GM18861 (cell line): ENCODE measurements at regions not wholly inside any gene's neighbourhood (a gene's known extent, or its start where the extent isn't known, plus 50 kb on each side); places are given as distances from the start of the nearest gene placed in this dataset.
"Not testable (repeated sequence)": the region's sequence is repeated elsewhere in the genome, so short reads cannot be mapped to it uniquely, and the experiment has no call there.

Source experiments
- ATAC-seq: cut with Tn5 transposase; IDR thresholded peaks from one replicate; pipeline ENCODE4 v1.9.1; 2021; ENCODE audit not compliant: unreplicated experiment

GRCh38 chr2:103167599-103167998 lies 405.8 kb downstream of the TMEM182 start:
- no peak for ATAC-seq

- no peak for ATAC-seq
Observed at GRCh38 chr2:103169861-103170260, 408.0 kb downstream of the TMEM182 start.

GRCh38 chr2:103172821-103173220 lies 411.0 kb downstream of the TMEM182 start:
- ATAC-seq, result no peak

GRCh38 chr2:103174711-103175110 lies 412.9 kb downstream of the TMEM182 start:
- no peak for ATAC-seq

- ATAC-seq, result no peak
Observed at GRCh38 chr2:103176294-103176915, 414.6 kb downstream of the TMEM182 start.

GRCh38 chr2:103179798-103180197 lies 418.0 kb downstream of the TMEM182 start:
- no peak for ATAC-seq

GRCh38 chr2:103183061-103183460 lies 421.2 kb downstream of the TMEM182 start:
- ATAC-seq, result no peak

- ATAC-seq, result no peak
Observed at GRCh38 chr2:103196802-103197201, 435.0 kb downstream of the TMEM182 start.

- not testable (repeated sequence) for ATAC-seq
Observed at GRCh38 chr2:103200774-103201173, 438.9 kb downstream of the TMEM182 start.

- ATAC-seq, result no peak
Observed at GRCh38 chr2:103208916-103209315, 447.1 kb downstream of the TMEM182 start.

GRCh38 chr2:103213028-103213542 lies 451.3 kb downstream of the TMEM182 start:
- no peak for ATAC-seq

- no peak for ATAC-seq
Observed at GRCh38 chr2:103218516-103218915, 456.7 kb downstream of the TMEM182 start.

GRCh38 chr2:103219398-103219797 lies 457.6 kb downstream of the TMEM182 start:
- no peak for ATAC-seq

- ATAC-seq, result no peak
Observed at GRCh38 chr2:103222969-103223368, 461.1 kb downstream of the TMEM182 start.

GRCh38 chr2:103230796-103231195 lies 469.0 kb downstream of the TMEM182 start:
- no peak for ATAC-seq

GRCh38 chr2:103232865-103233264 lies 471.0 kb downstream of the TMEM182 start:
- ATAC-seq, result no peak

GRCh38 chr2:103233691-103234090 lies 471.9 kb downstream of the TMEM182 start:
- ATAC-seq, result no peak

GRCh38 chr2:103235283-103235682 lies 473.5 kb downstream of the TMEM182 start:
- no peak for ATAC-seq

- no peak for ATAC-seq
Observed at GRCh38 chr2:103249462-103249861, 487.6 kb downstream of the TMEM182 start.

- no peak for ATAC-seq
Observed at GRCh38 chr2:103252781-103253180, 490.9 kb downstream of the TMEM182 start.

GRCh38 chr2:103254611-103255010 lies 492.8 kb downstream of the TMEM182 start:
- no peak for ATAC-seq

GRCh38 chr2:103264058-103264768 lies 502.4 kb downstream of the TMEM182 start:
- no peak for ATAC-seq
